ENCODE measurements at regions not wholly inside any gene's neighbourhood (a gene's known extent, or its start where the extent isn't known, plus 50 kb on each side); places are given as distances from the start of the nearest gene placed in this dataset.

GRCh38 chr21:41582298-41582840 lies 74.4 kb upstream of the TMPRSS2 start:
- no peak overlapping the region for H3K4me2 ChIP-seq (ENCODE audit: extremely low read depth, insufficient read depth, low read length)
- no peaks in the 10 kb centered on the region for H4K20me1 ChIP-seq (ENCODE audit: control insufficient read depth, extremely low read depth, insufficient read depth, low read length)
- no peak overlapping the region for H3K27ac ChIP-seq (ENCODE audit: insufficient read depth, low read length)
- no peaks in the 10 kb centered on the region for H3K4me1 ChIP-seq (ENCODE audit: control insufficient read depth, extremely low read depth, insufficient read depth, low read length)
- no peak for TF ChIP-seq CTCF (conservative IDR thresholded peaks at IDR 0.05 in 1 of 2, IDR thresholded peaks at IDR 0.05 in 1 of 2; ENCODE audit: low read depth in 1 of 2, low read length in 2 of 2)
- TF ChIP-seq EZH2 (IDR thresholded peaks at IDR 0.05; ENCODE audit: low read length, missing control alignments), result no peak
- no peak for DNase-seq (ENCODE audit: low read depth in 2 of 2)
- no peaks in the 10 kb centered on the region for H3K36me3 ChIP-seq (ENCODE audit: control insufficient read depth, insufficient read depth, low read length)
- H3K4me3 ChIP-seq (replicated peaks in 1 of 4; ENCODE audit: control extremely low read depth in 1 of 4, insufficient read depth in 1 of 4, low read depth in 3 of 4, low read length in 4 of 4), result no peak overlapping the region
- no peak overlapping the region for H2AFZ ChIP-seq (ENCODE audit: low read length)
- no peak overlapping the region for H3K9ac ChIP-seq (ENCODE audit: insufficient read depth, low read length)
- H3K9me3 ChIP-seq (ENCODE audit: control insufficient read depth, insufficient read depth, low read depth, low read length), result no peaks in the 10 kb centered on the region
- H3K27me3 ChIP-seq (ENCODE audit: control insufficient read depth, insufficient read depth, low read length), result peaks cover 2% of the 10 kb centered on the region
- no peaks in the 10 kb centered on the region for H3K79me2 ChIP-seq (ENCODE audit: control insufficient read depth, insufficient read depth, low read length)

- H4K20me1 ChIP-seq (ENCODE audit: control insufficient read depth, extremely low read depth, insufficient read depth, low read length), result no peaks in the 10 kb centered on the region
- H2AFZ ChIP-seq (ENCODE audit: low read length), result no peak overlapping the region
- no peak overlapping the region for H3K9ac ChIP-seq (ENCODE audit: insufficient read depth, low read length)
- H3K4me2 ChIP-seq (ENCODE audit: extremely low read depth, insufficient read depth, low read length), result no peak overlapping the region
- H3K27me3 ChIP-seq (ENCODE audit: control insufficient read depth, insufficient read depth, low read length), result peaks cover 2% of the 10 kb centered on the region
- no peak for DNase-seq (ENCODE audit: low read depth in 2 of 2)
- no peaks in the 10 kb centered on the region for H3K4me1 ChIP-seq (ENCODE audit: control insufficient read depth, extremely low read depth, insufficient read depth, low read length)
- no peaks in the 10 kb centered on the region for H3K9me3 ChIP-seq (ENCODE audit: control insufficient read depth, insufficient read depth, low read depth, low read length)
- H3K27ac ChIP-seq (ENCODE audit: insufficient read depth, low read length), result no peak overlapping the region
- H3K79me2 ChIP-seq (ENCODE audit: control insufficient read depth, insufficient read depth, low read length), result no peaks in the 10 kb centered on the region
- H3K36me3 ChIP-seq (ENCODE audit: control insufficient read depth, insufficient read depth, low read length), result no peaks in the 10 kb centered on the region
- TF ChIP-seq CTCF (conservative IDR thresholded peaks at IDR 0.05 in 1 of 2, IDR thresholded peaks at IDR 0.05 in 1 of 2; ENCODE audit: low read depth in 1 of 2, low read length in 2 of 2), result no peak
- TF ChIP-seq EZH2 (IDR thresholded peaks at IDR 0.05; ENCODE audit: low read length, missing control alignments), result no peak
- no peak overlapping the region for H3K4me3 ChIP-seq (replicated peaks in 1 of 4; ENCODE audit: control extremely low read depth in 1 of 4, insufficient read depth in 1 of 4, low read depth in 3 of 4, low read length in 4 of 4)
Measured at GRCh38 chr21:41581592-41582228, 73.8 kb upstream of the TMPRSS2 start.

- TF ChIP-seq EZH2 (IDR thresholded peaks at IDR 0.05; ENCODE audit: low read length, missing control alignments) (no peak), CTCF (conservative IDR thresholded peaks at IDR 0.05 in 1 of 2, IDR thresholded peaks at IDR 0.05 in 1 of 2; ENCODE audit: low read depth in 1 of 2, low read length in 2 of 2) (no peak)
- Histone ChIP-seq H3K4me3 (replicated peaks in 1 of 4; ENCODE audit: control extremely low read depth in 1 of 4, insufficient read depth in 1 of 4, low read depth in 3 of 4, low read length in 4 of 4) (no peak overlapping the region), H3K4me2 (ENCODE audit: extremely low read depth, insufficient read depth, low read length) (no peak overlapping the region), H3K9me3 (ENCODE audit: control insufficient read depth, insufficient read depth, low read depth, low read length) (no peaks in the 10 kb centered on the region), H3K27me3 (ENCODE audit: control insufficient read depth, insufficient read depth, low read length) (peaks cover 2% of the 10 kb centered on the region), H3K4me1 (ENCODE audit: control insufficient read depth, extremely low read depth, insufficient read depth, low read length) (no peaks in the 10 kb centered on the region), H4K20me1 (ENCODE audit: control insufficient read depth, extremely low read depth, insufficient read depth, low read length) (no peaks in the 10 kb centered on the region), H3K27ac (ENCODE audit: insufficient read depth, low read length) (no peak overlapping the region), H3K36me3 (ENCODE audit: control insufficient read depth, insufficient read depth, low read length) (no peaks in the 10 kb centered on the region), H3K79me2 (ENCODE audit: control insufficient read depth, insufficient read depth, low read length) (no peaks in the 10 kb centered on the region), H3K9ac (ENCODE audit: insufficient read depth, low read length) (no peak overlapping the region), H2AFZ (ENCODE audit: low read length) (no peak overlapping the region)
- no peak for DNase-seq (ENCODE audit: low read depth in 2 of 2)
Measured at GRCh38 chr21:41580758-41581554, 73.0 kb upstream of the TMPRSS2 start.

Data from fibroblast of lung (primary cell).